GM21528 (cell line): ENCODE measurements at regions not wholly inside any gene's neighbourhood (a gene's known extent, or its start where the extent isn't known, plus 50 kb on each side); places are given as distances from the start of the nearest gene placed in this dataset.
A peak's percentile ranks its signal among the peaks of the same experiment; 100 is the strongest.
"Not testable (repeated sequence)": the region's sequence is repeated elsewhere in the genome, so short reads cannot be mapped to it uniquely, and the experiment has no call there.

ENCODE experiments used
- ATAC-seq: cut with Tn5 transposase; IDR thresholded peaks from one replicate; pipeline ENCODE4 v1.9.1; 2021; ENCODE audit warnings: mild to moderate bottlenecking, moderate library complexity; ENCODE audit not compliant: unreplicated experiment, low FRiP score

GRCh38 chr18:6521803-6522418 is 107.2 kb upstream of the L3MBTL4 start:
- peak; percentile 64 for ATAC-seq

DNA sequence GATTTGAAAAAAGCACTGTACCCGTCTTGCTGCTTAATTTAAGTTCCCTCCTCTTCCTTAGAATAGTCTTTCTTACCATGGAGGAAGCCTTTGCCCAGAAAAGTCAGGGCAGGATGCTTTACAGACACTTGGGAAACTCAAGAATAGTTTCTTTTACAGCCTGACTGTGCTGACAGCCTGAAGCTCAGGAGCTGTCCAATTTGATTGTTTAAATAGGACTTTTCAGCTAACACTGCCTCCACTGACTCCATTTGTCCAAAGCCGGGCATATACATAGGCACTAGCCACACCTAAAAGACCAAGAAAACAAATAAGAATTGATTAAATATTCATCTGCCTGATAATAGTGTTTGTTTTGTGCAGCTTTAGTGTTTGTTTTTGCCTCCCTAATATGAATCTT is 110.9 kb upstream of the L3MBTL4 start:
- ATAC-seq: no peak

- peak; percentile 57 for ATAC-seq
Observed at GRCh38 chr18:6537475-6537874, 122.8 kb upstream of the L3MBTL4 start.

- not testable (repeated sequence) for ATAC-seq
Observed at GRCh38 chr18:6541131-6541679, 126.5 kb upstream of the L3MBTL4 start.

GRCh38 chr18:6542296-6542695 is 127.6 kb upstream of the L3MBTL4 start:
- no peak for ATAC-seq

DNA sequence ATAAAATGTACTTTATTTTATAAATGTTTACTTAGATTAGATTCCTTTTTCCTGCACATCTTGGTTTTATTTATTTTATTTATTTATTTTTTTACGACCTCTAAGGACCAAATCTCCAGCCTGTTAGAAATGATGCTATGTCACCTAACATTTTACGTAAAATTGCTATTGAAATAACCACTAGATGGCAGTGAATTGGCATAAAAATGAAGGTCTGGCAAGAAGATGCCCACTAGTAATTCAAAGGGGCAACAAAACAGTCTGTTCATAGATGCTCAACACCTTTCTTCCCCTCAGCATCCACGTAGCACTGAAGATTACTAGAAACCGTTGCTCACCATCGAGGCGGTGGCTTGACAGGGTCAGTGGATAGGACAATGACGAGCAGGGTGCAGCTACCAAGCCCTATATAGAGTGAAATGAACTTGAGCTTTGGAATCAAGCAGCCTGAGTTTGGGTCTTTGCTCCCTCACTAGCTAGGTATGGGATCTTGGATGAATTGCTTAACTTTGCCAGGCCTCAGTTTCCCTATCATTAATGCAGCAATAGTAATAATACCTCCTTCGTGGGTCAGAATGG is 128.7 kb upstream of the L3MBTL4 start:
- ATAC-seq: no peak

- ATAC-seq: no peak
Observed at GRCh38 chr18:6546229-6546628, 131.5 kb upstream of the L3MBTL4 start.

- no peak for ATAC-seq
Observed at GRCh38 chr18:6547476-6547875, 132.8 kb upstream of the L3MBTL4 start.

- ATAC-seq: no peak
Observed at GRCh38 chr18:6553234-6553900, 138.7 kb upstream of the L3MBTL4 start.

GRCh38 chr18:6557057-6557769 is 142.5 kb upstream of the L3MBTL4 start:
- no peak for ATAC-seq

DNA sequence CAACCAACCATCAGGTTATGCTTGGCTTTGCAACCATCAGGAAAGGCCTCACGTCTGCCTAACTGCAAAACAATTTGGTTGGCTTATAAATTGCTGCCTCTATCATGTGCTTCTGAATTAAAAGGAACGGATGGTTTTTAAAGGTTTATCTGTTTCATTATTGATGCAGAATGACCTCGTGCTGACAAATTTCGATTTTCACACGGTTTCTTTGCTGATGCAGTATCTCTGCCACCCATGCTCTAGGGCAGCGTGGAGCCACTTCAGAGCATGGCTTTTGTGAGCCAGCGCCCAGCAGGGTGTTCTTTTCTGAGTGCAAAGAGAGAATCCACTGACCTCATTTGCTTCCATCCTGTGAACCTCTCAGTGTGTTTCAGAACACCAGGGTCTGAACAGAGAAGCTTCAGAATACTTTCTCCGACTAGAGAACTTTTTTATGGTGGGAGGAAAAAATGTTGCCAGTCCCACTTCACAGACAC is 143.1 kb upstream of the L3MBTL4 start:
- ATAC-seq: no peak

DNA sequence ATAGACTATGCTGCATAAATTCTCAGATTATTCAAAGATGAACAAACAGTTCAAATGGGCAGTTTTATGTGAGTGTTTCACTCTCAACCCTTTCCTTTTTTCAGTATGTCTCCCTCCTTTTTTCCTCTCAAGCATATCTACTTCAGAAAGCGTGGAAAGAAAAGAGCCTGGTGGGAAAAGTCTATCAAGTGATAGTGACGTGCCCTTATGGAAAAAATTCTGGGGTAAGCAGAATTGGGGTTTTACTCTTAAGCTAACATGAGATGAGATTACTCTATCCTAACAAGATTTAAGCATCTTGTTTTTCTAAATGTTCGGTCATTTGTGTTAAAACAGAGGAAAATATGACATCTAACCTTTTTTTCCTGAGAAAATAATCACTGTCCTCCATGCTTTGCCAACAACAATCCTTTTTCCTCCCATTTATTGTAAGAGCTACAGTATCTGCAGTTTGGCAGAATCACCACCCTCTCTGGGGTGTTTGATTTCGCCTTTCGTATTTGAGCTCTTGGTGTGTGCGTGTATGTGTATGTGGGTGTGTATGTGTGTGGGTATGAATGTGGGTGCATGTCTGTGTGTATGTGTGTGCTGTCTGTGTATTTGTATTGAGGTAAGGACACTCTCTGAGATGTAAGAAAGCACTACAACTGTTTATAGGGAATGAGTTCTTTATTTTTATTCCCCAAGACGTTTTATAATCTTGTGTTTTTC is 143.9 kb upstream of the L3MBTL4 start:
- no peak for ATAC-seq

GRCh38 chr18:6559296-6559695 is 144.6 kb upstream of the L3MBTL4 start:
- ATAC-seq: no peak

DNA sequence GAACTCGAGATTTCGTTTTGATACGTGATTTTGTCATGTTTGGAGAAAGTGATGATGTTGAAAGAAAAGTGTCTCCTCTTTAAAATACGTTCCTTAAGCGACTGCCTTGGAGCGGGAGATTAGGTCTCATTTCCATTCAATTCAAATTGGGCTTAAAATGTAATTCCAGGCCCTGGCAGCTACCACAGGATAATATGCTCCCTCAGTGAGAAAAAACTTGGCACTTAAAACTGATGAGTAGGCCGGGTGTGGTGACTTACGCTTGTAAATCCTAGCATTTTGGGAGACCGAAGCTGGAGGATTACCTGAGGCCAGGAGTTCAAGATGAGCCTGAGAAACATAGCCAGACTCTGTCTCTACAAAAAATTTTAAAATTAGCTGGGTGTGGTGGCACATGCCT is 146.3 kb upstream of the L3MBTL4 start:
- no peak for ATAC-seq

DNA sequence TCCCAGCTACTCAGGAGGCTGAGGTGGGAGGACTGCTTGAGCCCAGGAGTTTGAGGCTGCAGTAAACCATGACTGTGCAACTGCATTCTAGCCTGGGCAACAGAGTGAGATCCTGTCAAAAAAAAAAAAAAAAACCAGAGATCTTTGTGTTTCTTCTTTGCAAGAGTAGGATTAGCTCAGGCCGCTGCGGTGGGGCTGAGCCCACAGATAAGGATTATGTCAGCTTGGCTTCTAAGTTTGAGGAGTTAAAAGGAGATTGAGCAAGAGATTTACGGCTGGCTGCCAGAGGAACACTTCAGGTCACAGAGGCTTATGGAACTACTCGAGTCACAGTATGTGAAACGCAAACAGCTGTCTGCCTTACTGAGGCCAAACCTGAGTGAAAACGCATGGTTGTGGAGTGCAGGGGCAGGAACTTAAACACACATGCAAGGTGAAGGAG is 146.7 kb upstream of the L3MBTL4 start:
- no peak for ATAC-seq

DNA sequence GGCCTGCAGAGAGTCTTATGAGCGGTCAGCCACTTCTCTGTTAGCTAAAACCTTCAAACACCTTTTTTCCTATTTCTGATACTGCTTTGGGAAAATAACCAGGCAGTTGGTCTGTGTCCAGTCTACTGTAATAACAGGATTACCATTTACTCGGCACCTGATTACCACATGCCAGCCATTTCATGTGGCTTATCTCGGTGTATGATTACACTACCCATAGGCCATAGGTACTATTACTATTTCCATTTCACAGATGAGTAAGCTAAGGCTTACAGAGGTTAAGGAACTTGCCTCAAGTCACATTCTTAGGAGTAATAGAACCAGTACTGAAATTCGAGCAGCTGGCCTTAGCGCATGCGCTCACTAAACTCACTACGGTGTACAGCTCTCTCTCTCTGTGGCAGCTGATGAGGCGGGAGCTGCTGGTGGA is 147.2 kb upstream of the L3MBTL4 start:
- no peak for ATAC-seq

DNA sequence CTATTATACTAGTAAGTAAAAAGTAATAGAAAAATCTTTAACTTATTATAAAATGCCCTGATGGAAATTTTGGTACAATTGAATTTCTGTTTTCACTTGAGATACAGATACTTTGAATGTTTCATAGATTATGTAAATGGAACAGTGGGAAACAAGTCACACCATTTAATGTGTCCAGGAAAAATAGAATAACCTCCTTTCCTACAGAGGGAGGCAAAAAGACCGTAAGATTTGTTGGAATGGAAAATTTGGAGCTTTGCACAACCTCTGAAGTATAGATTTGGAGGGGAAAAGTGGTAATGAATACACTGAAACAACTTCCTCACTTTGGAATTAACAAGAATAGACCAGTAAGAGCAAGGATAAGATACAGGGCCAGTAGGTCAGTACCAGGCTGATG is 149.2 kb upstream of the L3MBTL4 start:
- no peak for ATAC-seq

- no peak for ATAC-seq
Observed at GRCh38 chr18:6564950-6565814, 150.5 kb upstream of the L3MBTL4 start.

DNA sequence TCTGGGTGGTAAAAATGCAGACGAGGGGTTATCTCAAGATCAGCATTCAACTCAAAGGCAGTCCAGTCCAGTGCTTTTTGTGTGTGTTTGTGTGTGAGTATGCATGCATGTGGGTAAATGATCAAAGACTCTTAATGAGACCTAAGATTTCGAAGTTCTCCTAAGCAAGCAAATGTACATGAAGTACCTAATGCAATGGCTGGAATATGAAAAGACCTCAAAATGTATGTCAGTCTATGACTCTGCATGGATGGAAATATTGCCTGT is 151.0 kb upstream of the L3MBTL4 start:
- no peak for ATAC-seq
